Brain microvascular endothelial cell (primary cell): ENCODE measurements at regions not wholly inside any gene's neighbourhood (a gene's known extent, or its start where the extent isn't known, plus 50 kb on each side); places are given as distances from the start of the nearest gene placed in this dataset.

ENCODE experiments used
- DNase-seq: peaks from one replicate; pipeline ENCODE4 v3.0.0-alpha.2; 2020
- H3K27ac ChIP-seq: fragments of 250-450 bp; sonication (Bioruptor Pico); 2 replicates; pipeline ENCODE4 v1.5.1; 2020; ENCODE audit warnings: mild to moderate bottlenecking, moderate library complexity
- H3K27me3 ChIP-seq: fragments of 250-450 bp; sonication (Bioruptor Pico); replicated peaks from 2 replicates; pipeline ENCODE4 v1.5.1; 2020; ENCODE audit warnings: mild to moderate bottlenecking
- H3K36me3 ChIP-seq: fragments of 250-450 bp; sonication (Bioruptor Pico); replicated peaks from 2 replicates; pipeline ENCODE4 v1.5.1; 2020; ENCODE audit warnings: mild to moderate bottlenecking
- H3K4me3 ChIP-seq: 2 replicates; pipeline ENCODE4 v1.5.1; 2011; ENCODE audit warnings: low read depth, mild to moderate bottlenecking, control low read depth, low read length, moderate library complexity
- CTCF ChIP-seq: IDR thresholded peaks from 2 replicates; pipeline ENCODE4 v1.5.1; 2011; ENCODE audit warnings: low read depth, mild to moderate bottlenecking, moderate library complexity, low read length, control low read depth, inconsistent platforms; ENCODE audit errors: missing control alignments
- in situ Hi-C: cut with HindIII; loops from 2 replicates; pipeline ENCODE4 v1.10.0; 2017; ENCODE audit warnings: low sequenced_read_pairs, low pct_ligation_motif_present

GRCh38 chr4:23958749-23959148, 68.9 kb upstream of the PPARGC1A start:
- Histone ChIP-seq H3K27ac (no peak overlapping the region), H3K36me3 (no peaks in the 10 kb centered on the region), H3K27me3 (no peaks in the 10 kb centered on the region), H3K4me3 (no peak overlapping the region)
- DNase-seq, result no peak
- TF ChIP-seq CTCF, result no peak
- in situ Hi-C loops, result no loop called here

GRCh38 chr4:23957465-23957864, 67.6 kb upstream of the PPARGC1A start:
- TF ChIP-seq CTCF, result no peak
- in situ Hi-C loops, result no loop called here

GRCh38 chr4:23956601-23957364, 66.9 kb upstream of the PPARGC1A start:
- in situ Hi-C loops, result no loop called here
- H3K27me3 ChIP-seq, result no peaks in the 10 kb centered on the region
- peak; percentile 36 for DNase-seq

More at GRCh38 chr4:23957465-23957864, 67.6 kb upstream of the PPARGC1A start:
- H3K27ac ChIP-seq, result no peak overlapping the region
- DNase-seq, result no peak
- no peak overlapping the region for H3K4me3 ChIP-seq
- H3K36me3 ChIP-seq, result no peaks in the 10 kb centered on the region
- no peaks in the 10 kb centered on the region for H3K27me3 ChIP-seq

GRCh38 chr4:23952258-23952657, 62.4 kb upstream of the PPARGC1A start:
- in situ Hi-C loops, result no loop called here
- TF ChIP-seq CTCF, result no peak

More at GRCh38 chr4:23956601-23957364, 66.9 kb upstream of the PPARGC1A start:
- Histone ChIP-seq H3K36me3 (no peaks in the 10 kb centered on the region), H3K27ac (no peak overlapping the region), H3K4me3 (no peak overlapping the region)
- no peak for TF ChIP-seq CTCF

GRCh38 chr4:23947826-23948225, 58.0 kb upstream of the PPARGC1A start:
- TF ChIP-seq CTCF, result no peak
- DNase-seq, result peak; percentile 20
- no peak overlapping the region for H3K27ac ChIP-seq
- in situ Hi-C loops, result no loop called here
- H3K36me3 ChIP-seq, result no peaks in the 10 kb centered on the region
- H3K4me3 ChIP-seq, result no peak overlapping the region
- no peaks in the 10 kb centered on the region for H3K27me3 ChIP-seq

More at GRCh38 chr4:23952258-23952657, 62.4 kb upstream of the PPARGC1A start:
- H3K27ac ChIP-seq, result no peak overlapping the region
- DNase-seq, result no peak
- H3K27me3 ChIP-seq, result no peaks in the 10 kb centered on the region
- no peaks in the 10 kb centered on the region for H3K36me3 ChIP-seq
- H3K4me3 ChIP-seq, result no peak overlapping the region

- no peak overlapping the region for H3K4me3 ChIP-seq
- no peaks in the 10 kb centered on the region for H3K27me3 ChIP-seq
- no peak for TF ChIP-seq CTCF
- in situ Hi-C loops, result no loop called here
- DNase-seq, result no peak
- no peaks in the 10 kb centered on the region for H3K36me3 ChIP-seq
- H3K27ac ChIP-seq, result no peak overlapping the region
Observed at GRCh38 chr4:23946299-23946698, 56.5 kb upstream of the PPARGC1A start.
